Activated T-cell treated with anti-CD3 and anti-CD28 coated beads, Interleukin-2, amount 50 U/mL, for 72 hours (primary cell): ENCODE measurements at regions not wholly inside any gene's neighbourhood (a gene's known extent, or its start where the extent isn't known, plus 50 kb on each side); places are given as distances from the start of the nearest gene placed in this dataset.
A peak's percentile ranks its signal among the peaks of the same experiment; 100 is the strongest.

ENCODE experiments used
- ATAC-seq, 2 donors: fragments of 150-1000 bp; cut with Tn5 transposase; replicated peaks in 1 of 2; 2 replicates each; pipeline ENCODE4 v1.10.0; 2021; ENCODE audit warnings: moderate library complexity in 2 of 2, mild to moderate bottlenecking in 1 of 2
- DNase-seq, 2 donors: peaks; one replicate each; pipeline ENCODE4 v3.0.0; 2021 to 2022; ENCODE audit warnings: mixed read lengths in 1 of 2
- H3K27ac Mint-ChIP-seq: one replicate; pipeline ENCODE4 v1.8.0; 2022; ENCODE audit warnings: mild to moderate bottlenecking, moderate library complexity, mixed read lengths
- H3K27me3 Mint-ChIP-seq: one replicate; pipeline ENCODE4 v1.8.0; 2022; ENCODE audit warnings: low read depth, mixed read lengths
- H3K36me3 Mint-ChIP-seq, 2 donors: one replicate each; pipeline ENCODE4 v1.8.0; 2022; ENCODE audit warnings: mixed read lengths in 2 of 2, mild to moderate bottlenecking in 1 of 2; ENCODE audit not compliant: insufficient read depth in 2 of 2
- H3K4me1 Mint-ChIP-seq: one replicate; pipeline ENCODE4 v1.8.0; 2022; ENCODE audit warnings: low read depth, mixed read lengths
- H3K4me3 Mint-ChIP-seq, 2 donors: one replicate each; pipeline ENCODE4 v1.8.0; 2022; ENCODE audit warnings: mild to moderate bottlenecking in 2 of 2, mixed read lengths in 2 of 2, moderate library complexity in 2 of 2
- H3K9me3 Mint-ChIP-seq, 2 donors: one replicate each; pipeline ENCODE4 v1.8.0; 2022; ENCODE audit warnings: mixed read lengths in 2 of 2

DNA sequence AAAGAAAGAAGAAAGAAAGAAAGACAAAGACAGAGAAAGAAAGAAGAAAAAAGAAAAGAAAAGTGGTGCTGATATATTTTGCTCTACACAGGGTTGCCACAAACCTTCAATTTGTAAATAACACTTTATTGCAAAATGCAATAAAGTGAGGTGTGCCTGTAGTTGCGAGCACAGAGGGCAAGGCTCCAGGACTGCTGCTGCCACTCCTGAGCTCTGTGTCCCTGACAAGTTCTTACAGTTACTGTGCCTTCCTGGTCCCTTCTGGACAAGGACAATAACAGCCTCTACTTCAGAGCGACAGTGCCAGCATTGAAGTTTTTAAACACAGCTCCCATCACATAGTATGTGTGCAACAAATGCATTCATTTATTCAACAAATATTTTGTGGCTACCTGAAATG is 148.1 kb downstream of the AXIN2 start:
- H3K27me3 Mint-ChIP-seq, result no peaks in the 10 kb centered on the region
- no peak for ATAC-seq
- peak overlapping the region; percentile 4 for H3K27ac Mint-ChIP-seq
- no peaks in the 10 kb centered on the region for H3K9me3 Mint-ChIP-seq
- no peak overlapping the region for H3K4me3 Mint-ChIP-seq
- H3K36me3 Mint-ChIP-seq, result no peaks in the 10 kb centered on the region
- no peak for DNase-seq
- peaks cover 4% of the 10 kb centered on the region for H3K4me1 Mint-ChIP-seq

- Mint-ChIP-seq H3K27me3 (no peaks in the 10 kb centered on the region), H3K36me3 (no peaks in the 10 kb centered on the region), H3K4me1 (peaks cover 3% of the 10 kb centered on the region), H3K4me3 (no peak overlapping the region), H3K27ac (peak overlapping the region; percentile 66), H3K9me3 (no peaks in the 10 kb centered on the region)
- DNase-seq (no peak), ATAC-seq (no peak)
Measured at GRCh38 chr17:65409381-65409780, 152.1 kb downstream of the AXIN2 start.

GRCh38 chr17:65408050-65408449 is 153.4 kb downstream of the AXIN2 start:
- Mint-ChIP-seq H3K27ac (no peak overlapping the region), H3K36me3 (no peaks in the 10 kb centered on the region), H3K4me1 (no peaks in the 10 kb centered on the region), H3K27me3 (no peaks in the 10 kb centered on the region), H3K4me3 (no peak overlapping the region), H3K9me3 (no peaks in the 10 kb centered on the region)
- DNase-seq (no peak), ATAC-seq (no peak)

DNA sequence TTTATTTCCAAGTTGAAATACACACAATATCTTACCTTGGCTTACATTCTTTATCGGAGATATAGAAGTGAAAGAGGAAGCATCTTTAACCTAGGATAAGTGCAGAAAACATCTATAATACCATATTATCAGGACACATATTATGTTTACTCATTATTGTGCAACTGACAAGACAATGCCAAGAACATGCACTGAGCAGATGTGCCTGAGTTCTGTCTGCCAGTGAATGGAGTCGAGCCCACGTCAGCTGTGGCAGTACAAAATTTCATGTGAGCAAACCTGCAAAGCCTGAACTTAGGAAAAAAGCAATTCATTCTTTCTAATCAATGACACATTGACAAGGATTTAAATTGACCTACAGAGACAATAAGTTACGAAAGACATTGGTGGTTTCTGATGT is 154.4 kb downstream of the AXIN2 start:
- Mint-ChIP-seq H3K27me3 (no peaks in the 10 kb centered on the region), H3K9me3 (no peaks in the 10 kb centered on the region), H3K4me1 (no peaks in the 10 kb centered on the region), H3K36me3 (no peaks in the 10 kb centered on the region), H3K27ac (no peak overlapping the region), H3K4me3 (no peak overlapping the region)
- ATAC-seq (no peak), DNase-seq (no peak)

DNA sequence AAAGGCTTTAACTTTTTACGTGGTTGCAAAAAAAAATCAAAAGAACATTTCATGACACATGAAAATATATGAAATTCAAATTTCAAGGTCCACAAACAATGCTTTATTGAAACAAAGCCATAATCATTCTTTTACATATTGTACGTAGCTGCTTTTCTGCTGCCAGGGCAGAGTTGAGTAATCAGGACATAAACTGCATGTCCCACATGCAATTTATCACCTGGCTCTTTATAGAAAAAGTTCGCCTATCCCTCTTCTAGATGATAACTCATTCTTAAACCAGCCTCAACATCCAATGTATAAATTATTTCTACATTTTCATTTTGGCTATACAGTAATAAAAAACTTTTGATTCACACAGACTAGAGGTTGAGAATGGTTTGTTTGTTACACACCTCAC is 154.9 kb downstream of the AXIN2 start:
- no peak for DNase-seq
- Mint-ChIP-seq H3K9me3 (no peaks in the 10 kb centered on the region), H3K27ac (no peak overlapping the region), H3K27me3 (no peaks in the 10 kb centered on the region), H3K4me3 (no peak overlapping the region), H3K36me3 (no peaks in the 10 kb centered on the region), H3K4me1 (no peaks in the 10 kb centered on the region)
- ATAC-seq, result no peak

- Mint-ChIP-seq H3K36me3 (no peaks in the 10 kb centered on the region), H3K4me1 (no peaks in the 10 kb centered on the region), H3K4me3 (no peak overlapping the region), H3K27ac (no peak overlapping the region), H3K9me3 (no peaks in the 10 kb centered on the region), H3K27me3 (peaks cover 9% of the 10 kb centered on the region)
- DNase-seq, result no peak
- ATAC-seq, result no peak
Measured at GRCh38 chr17:65405563-65405962, 155.9 kb downstream of the AXIN2 start.

- no peak for ATAC-seq
- Mint-ChIP-seq H3K36me3 (no peaks in the 10 kb centered on the region), H3K27me3 (peaks cover 12% of the 10 kb centered on the region), H3K27ac (no peak overlapping the region), H3K9me3 (no peaks in the 10 kb centered on the region), H3K4me1 (no peaks in the 10 kb centered on the region), H3K4me3 (no peak overlapping the region)
- DNase-seq, result no peak
Measured at GRCh38 chr17:65404761-65405160, 156.7 kb downstream of the AXIN2 start.

DNA sequence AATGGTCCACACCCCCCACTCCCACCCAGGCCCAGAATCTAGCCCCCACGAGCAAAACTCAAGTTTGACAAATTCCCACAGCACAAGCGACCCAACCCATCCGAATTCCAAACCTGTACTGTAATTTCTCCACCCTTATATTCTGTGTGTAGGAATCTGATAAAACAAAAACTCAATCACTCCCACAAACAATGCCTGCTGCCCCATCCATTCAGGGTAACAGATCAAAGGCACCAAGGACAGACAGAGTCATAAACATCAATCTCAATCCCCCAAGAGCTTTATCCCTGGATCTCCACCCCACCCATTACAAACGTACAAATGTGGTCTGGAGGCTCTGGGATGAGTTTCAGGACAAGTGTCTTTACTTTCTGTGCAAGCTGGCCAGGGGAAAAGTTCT is 157.8 kb downstream of the AXIN2 start:
- no peaks in the 10 kb centered on the region for H3K4me1 Mint-ChIP-seq
- no peaks in the 10 kb centered on the region for H3K36me3 Mint-ChIP-seq
- ATAC-seq (no peak), DNase-seq (no peak)
- H3K27me3 Mint-ChIP-seq, result peaks cover 12% of the 10 kb centered on the region
- H3K9me3 Mint-ChIP-seq, result no peaks in the 10 kb centered on the region
- H3K27ac Mint-ChIP-seq, result no peak overlapping the region
- H3K4me3 Mint-ChIP-seq, result no peak overlapping the region

DNA sequence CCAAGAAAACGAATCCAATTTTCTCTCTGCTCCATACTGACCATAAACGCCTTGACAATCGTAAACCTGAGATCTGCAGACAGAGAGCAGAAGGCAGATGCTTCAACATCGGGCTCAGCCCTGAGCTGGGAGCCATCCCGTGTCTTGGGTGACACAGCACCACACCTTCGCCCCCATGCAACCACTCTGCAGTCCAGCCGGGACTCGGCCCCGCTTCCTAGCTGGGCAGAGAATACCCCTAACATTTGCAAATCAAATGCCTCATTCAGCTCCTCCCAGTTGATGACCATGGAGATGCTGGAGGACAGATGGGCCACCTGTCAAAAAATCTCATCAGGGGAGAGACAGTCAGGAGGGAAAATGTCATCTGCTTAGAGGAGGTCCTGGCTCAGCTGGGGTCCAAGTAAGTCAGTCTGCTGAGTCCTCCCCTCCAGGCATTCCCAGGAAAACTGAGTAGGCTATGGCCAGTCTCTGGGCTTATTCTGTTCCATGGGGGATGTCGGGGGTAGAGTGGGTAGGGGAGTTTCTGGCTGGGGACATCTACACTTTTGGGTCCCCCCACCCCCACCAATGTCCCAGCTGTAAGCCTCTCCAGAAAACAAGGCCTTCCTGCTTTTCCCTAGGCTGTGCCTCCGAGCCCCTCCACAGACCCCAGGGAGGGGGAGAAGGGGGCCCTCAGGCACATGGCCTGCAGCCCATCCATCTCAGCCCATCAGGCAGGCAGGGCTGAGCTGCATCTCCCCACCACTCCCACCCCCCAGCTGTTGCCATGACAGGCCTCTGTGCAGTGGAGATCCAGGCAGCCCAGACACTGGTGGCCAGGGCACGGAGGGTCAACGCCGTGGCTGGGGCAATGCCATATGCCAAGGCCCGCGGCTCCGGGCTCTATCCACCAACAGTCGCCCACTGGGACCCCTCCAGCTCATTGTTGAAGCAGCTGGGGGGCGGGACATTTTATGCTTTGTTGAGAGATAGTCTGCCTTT is 158.6 kb downstream of the AXIN2 start:
- no peaks in the 10 kb centered on the region for H3K36me3 Mint-ChIP-seq
- no peak overlapping the region for H3K4me3 Mint-ChIP-seq
- DNase-seq (no peak), ATAC-seq (no peak)
- no peak overlapping the region for H3K27ac Mint-ChIP-seq
- H3K9me3 Mint-ChIP-seq, result no peaks in the 10 kb centered on the region
- H3K4me1 Mint-ChIP-seq, result no peaks in the 10 kb centered on the region
- H3K27me3 Mint-ChIP-seq, result peaks cover 12% of the 10 kb centered on the region

- H3K27me3 Mint-ChIP-seq, result peaks cover 12% of the 10 kb centered on the region
- no peaks in the 10 kb centered on the region for H3K4me1 Mint-ChIP-seq
- no peak for DNase-seq
- H3K9me3 Mint-ChIP-seq, result no peaks in the 10 kb centered on the region
- no peak overlapping the region for H3K27ac Mint-ChIP-seq
- H3K4me3 Mint-ChIP-seq, result no peak overlapping the region
- no peak for ATAC-seq
- no peaks in the 10 kb centered on the region for H3K36me3 Mint-ChIP-seq
Measured at GRCh38 chr17:65401561-65401960, 159.9 kb downstream of the AXIN2 start.

GRCh38 chr17:65400701-65401100 is 160.7 kb downstream of the AXIN2 start:
- DNase-seq (no peak), ATAC-seq (no peak)
- Mint-ChIP-seq H3K9me3 (no peaks in the 10 kb centered on the region), H3K27ac (peak overlapping the region; percentile 54), H3K4me3 (no peak overlapping the region), H3K4me1 (no peaks in the 10 kb centered on the region), H3K27me3 (peaks cover 12% of the 10 kb centered on the region), H3K36me3 (no peaks in the 10 kb centered on the region)

GRCh38 chr17:65398040-65398787 is 163.2 kb downstream of the AXIN2 start:
- peak; percentile 52 to 56 for ATAC-seq
- H3K36me3 Mint-ChIP-seq, result no peaks in the 10 kb centered on the region

GRCh38 chr17:65395924-65396323 is 165.5 kb downstream of the AXIN2 start:
- DNase-seq, result no peak
- no peak for ATAC-seq
- Mint-ChIP-seq H3K4me1 (peaks cover 10% of the 10 kb centered on the region), H3K9me3 (no peaks in the 10 kb centered on the region), H3K27me3 (peaks cover 15% of the 10 kb centered on the region), H3K4me3 (no peak overlapping the region), H3K36me3 (no peaks in the 10 kb centered on the region), H3K27ac (no peak overlapping the region)

More at GRCh38 chr17:65398040-65398787, 163.2 kb downstream of the AXIN2 start:
- DNase-seq, result no peak
- Mint-ChIP-seq H3K4me1 (peaks cover 9% of the 10 kb centered on the region), H3K4me3 (no peak overlapping the region), H3K9me3 (no peaks in the 10 kb centered on the region), H3K27ac (no peak overlapping the region), H3K27me3 (peaks cover 18% of the 10 kb centered on the region)
